Calu3 (cell line): ENCODE measurements at regions not wholly inside any gene's neighbourhood (a gene's known extent, or its start where the extent isn't known, plus 50 kb on each side); places are given as distances from the start of the nearest gene placed in this dataset.

Experiments used
- BruUV-seq: library from RNA; stranded (reverse); fragments of 400-500 nt; replicated peaks from 2 replicates; lab custom pipeline; 2021; lab: Mats Ljungman, UMichigan
- CTCF ChIA-PET: fragments of 300-600 bp; sonication (Branson Sonifier 250); formaldehyde crosslinking; loops from one replicate; lab custom pipeline; 2022; ENCODE audit warnings: antibody characterized with exemption; lab: Charles Lee
- DNase-seq: peaks from one replicate; pipeline ENCODE4 v3.0.0; 2022
- H3K27ac Mint-ChIP-seq: one replicate; pipeline ENCODE4 v1.8.0; 2022; ENCODE audit warnings: mixed read lengths; ENCODE audit not compliant: unreplicated experiment
- H3K27me3 Mint-ChIP-seq: one replicate; pipeline ENCODE4 v1.8.0; 2022; ENCODE audit warnings: mixed read lengths; ENCODE audit not compliant: unreplicated experiment
- H3K36me3 Mint-ChIP-seq: one replicate; pipeline ENCODE4 v1.8.0; 2022; ENCODE audit warnings: mild to moderate bottlenecking, moderate library complexity, mixed read lengths; ENCODE audit not compliant: insufficient read depth, unreplicated experiment
- H3K4me1 Mint-ChIP-seq: one replicate; pipeline ENCODE4 v1.8.0; 2022; ENCODE audit warnings: mild to moderate bottlenecking, low read depth, mixed read lengths; ENCODE audit not compliant: unreplicated experiment
- H3K4me3 Mint-ChIP-seq: one replicate; pipeline ENCODE4 v1.8.0; 2022; ENCODE audit warnings: mild to moderate bottlenecking, low read depth, moderate library complexity, mixed read lengths; ENCODE audit not compliant: unreplicated experiment
- H3K9me3 Mint-ChIP-seq: one replicate; pipeline ENCODE4 v1.8.0; 2022; ENCODE audit warnings: low read depth, mixed read lengths; ENCODE audit not compliant: unreplicated experiment
- intact Hi-C: fragments of 100-400 bp; cut with micrococcal nuclease; formaldehyde crosslinking; loops from one replicate; pipeline ENCODE4 v1.10.0; 2022; ENCODE audit not compliant: unreplicated experiment
- TF ChIP-seq, protein P1 (sequence below): fragments of 200-600 bp; IDR thresholded peaks from one replicate; pipeline ENCODE4 v1.8.0; 2022; ENCODE audit warnings: antibody characterized with exemption; ENCODE audit not compliant: unreplicated experiment

DNA sequence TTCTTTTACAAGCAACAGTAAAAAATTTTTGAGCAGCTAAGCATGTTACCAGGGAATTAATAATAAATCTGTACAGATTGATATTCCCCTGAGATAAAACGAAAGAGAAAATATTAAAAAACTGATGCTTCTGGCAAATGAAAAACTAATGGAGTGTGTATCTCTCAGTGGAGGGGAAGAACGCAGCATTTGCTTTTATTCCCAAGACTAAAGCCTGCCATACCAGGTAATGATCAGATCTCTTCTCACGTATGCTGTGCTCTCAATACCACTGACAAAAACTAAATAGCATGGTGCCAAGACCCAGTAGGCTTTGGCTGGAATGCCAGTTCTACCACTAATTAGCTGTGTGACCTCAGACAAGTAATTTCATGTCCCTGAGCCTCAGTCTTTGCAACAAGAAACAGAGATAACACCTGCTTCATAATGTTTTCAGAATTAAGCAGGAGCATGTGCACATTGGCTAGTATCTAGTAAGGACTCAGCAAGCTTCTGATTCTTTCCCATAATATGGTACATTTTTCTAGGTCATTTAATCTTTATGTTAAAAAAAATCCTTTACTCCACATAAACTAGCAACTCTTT is 179.6 kb downstream of the CENPC start:
- no peak overlapping the region for H3K27ac Mint-ChIP-seq
- H3K4me3 Mint-ChIP-seq, result no peak overlapping the region

DNA sequence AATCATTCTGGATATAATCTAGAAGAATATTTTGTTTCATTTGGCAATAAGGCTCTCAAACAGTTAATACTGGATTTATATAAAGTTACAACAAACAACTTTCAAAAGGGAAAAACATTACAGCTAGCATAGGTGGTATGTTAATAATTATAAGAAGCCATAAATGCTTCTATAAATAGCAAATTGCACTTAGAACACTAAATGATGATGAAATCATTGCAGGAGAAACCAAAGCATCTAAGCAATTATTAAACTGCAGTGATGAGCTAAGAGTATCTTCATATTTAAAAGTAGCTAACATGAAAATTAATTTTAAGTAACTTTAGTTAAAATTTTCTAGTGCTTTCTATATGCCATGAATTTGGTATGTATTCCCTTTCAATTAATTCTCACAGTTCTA is 189.5 kb downstream of the CENPC start:
- Mint-ChIP-seq H3K36me3 (no peaks in the 10 kb centered on the region), H3K27ac (no peak overlapping the region), H3K4me3 (no peak overlapping the region), H3K9me3 (no peaks in the 10 kb centered on the region), H3K4me1 (no peaks in the 10 kb centered on the region), H3K27me3 (no peaks in the 10 kb centered on the region)
- BruUV-seq, result no TSS peak
- TF ChIP-seq, protein P1, sequence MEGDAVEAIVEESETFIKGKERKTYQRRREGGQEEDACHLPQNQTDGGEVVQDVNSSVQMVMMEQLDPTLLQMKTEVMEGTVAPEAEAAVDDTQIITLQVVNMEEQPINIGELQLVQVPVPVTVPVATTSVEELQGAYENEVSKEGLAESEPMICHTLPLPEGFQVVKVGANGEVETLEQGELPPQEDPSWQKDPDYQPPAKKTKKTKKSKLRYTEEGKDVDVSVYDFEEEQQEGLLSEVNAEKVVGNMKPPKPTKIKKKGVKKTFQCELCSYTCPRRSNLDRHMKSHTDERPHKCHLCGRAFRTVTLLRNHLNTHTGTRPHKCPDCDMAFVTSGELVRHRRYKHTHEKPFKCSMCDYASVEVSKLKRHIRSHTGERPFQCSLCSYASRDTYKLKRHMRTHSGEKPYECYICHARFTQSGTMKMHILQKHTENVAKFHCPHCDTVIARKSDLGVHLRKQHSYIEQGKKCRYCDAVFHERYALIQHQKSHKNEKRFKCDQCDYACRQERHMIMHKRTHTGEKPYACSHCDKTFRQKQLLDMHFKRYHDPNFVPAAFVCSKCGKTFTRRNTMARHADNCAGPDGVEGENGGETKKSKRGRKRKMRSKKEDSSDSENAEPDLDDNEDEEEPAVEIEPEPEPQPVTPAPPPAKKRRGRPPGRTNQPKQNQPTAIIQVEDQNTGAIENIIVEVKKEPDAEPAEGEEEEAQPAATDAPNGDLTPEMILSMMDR, result no peak
- DNase-seq, result no peak
- CTCF ChIA-PET, result no interaction called here
- intact Hi-C loops, result no loop called here

More for the DNA sequence above, 179.6 kb downstream of the CENPC start:
- intact Hi-C loops, result no loop called here
- no peaks in the 10 kb centered on the region for H3K36me3 Mint-ChIP-seq
- no peaks in the 10 kb centered on the region for H3K27me3 Mint-ChIP-seq
- H3K9me3 Mint-ChIP-seq, result no peaks in the 10 kb centered on the region
- no TSS peak for BruUV-seq
- TF ChIP-seq, protein P1, result no peak
- no peak for DNase-seq
- CTCF ChIA-PET, result no interaction called here
- H3K4me1 Mint-ChIP-seq, result no peaks in the 10 kb centered on the region

DNA sequence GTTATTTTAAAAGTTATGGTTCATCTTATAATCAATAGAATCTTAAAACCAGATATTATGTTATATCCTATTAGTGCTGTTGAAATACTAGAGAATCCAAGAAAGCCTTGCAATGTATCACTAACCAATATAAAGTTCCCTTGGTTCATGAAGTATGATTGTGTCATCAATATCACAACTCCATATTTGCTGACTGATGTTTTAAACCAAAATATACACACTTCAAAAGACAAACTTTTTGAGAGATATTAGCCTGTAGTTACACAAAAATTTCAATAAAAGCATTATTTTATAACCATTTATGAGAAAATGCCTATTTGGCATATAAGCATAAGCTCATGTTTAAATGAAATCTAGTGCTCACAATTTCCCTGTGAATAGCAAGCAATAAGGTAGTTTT is 198.6 kb downstream of the CENPC start:
- BruUV-seq, result no TSS peak
- no peaks in the 10 kb centered on the region for H3K36me3 Mint-ChIP-seq
- intact Hi-C loops, result no loop called here
- no peak for DNase-seq
- CTCF ChIA-PET, result no interaction called here
- H3K9me3 Mint-ChIP-seq, result no peaks in the 10 kb centered on the region
- no peak overlapping the region for H3K27ac Mint-ChIP-seq
- H3K4me1 Mint-ChIP-seq, result no peaks in the 10 kb centered on the region
- H3K27me3 Mint-ChIP-seq, result no peaks in the 10 kb centered on the region
- TF ChIP-seq, protein P1, result no peak
- H3K4me3 Mint-ChIP-seq, result no peak overlapping the region

DNA sequence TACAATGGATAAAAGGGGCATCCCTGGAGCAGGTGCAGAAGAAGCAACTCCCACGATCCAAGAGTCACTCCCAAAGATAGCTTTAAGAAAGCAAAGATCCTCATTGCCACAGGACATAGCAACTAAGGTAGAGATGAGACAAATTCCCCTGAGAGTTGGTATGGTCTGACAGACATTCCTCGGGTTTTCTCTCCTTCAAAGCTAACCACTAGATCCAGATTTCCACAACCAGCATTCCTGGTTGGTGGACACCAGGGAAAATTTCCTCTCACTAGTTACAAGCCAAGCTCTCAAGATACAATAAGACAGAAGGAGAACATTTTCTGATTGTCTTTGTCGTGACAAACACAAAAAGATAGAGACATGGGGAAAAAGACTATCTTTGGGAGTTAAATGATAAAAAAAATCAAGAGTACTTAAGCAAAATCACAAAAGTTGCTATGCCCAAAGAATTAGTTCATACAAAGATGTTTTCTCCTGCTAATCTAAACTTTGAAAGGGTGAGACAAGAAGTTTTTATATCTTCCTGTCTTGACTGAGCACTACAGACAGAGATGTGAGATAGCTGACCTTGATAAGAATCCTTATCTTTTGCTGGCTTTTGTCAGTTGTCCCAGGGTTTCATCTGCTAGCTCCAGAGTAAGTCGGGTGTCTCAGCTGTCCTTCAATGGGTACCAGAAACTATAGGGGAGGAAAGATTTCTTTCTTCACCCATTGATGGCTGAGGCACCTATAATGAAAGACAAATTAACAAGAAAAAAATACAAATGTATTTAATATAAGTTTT is 200.5 kb downstream of the CENPC start:
- CTCF ChIA-PET, result no interaction called here
- H3K36me3 Mint-ChIP-seq, result no peaks in the 10 kb centered on the region
- H3K4me1 Mint-ChIP-seq, result no peaks in the 10 kb centered on the region
- H3K4me3 Mint-ChIP-seq, result no peak overlapping the region
- BruUV-seq, result no TSS peak
- H3K27ac Mint-ChIP-seq, result no peak overlapping the region
- no peaks in the 10 kb centered on the region for H3K9me3 Mint-ChIP-seq
- TF ChIP-seq, protein P1, result no peak
- DNase-seq, result no peak
- no peaks in the 10 kb centered on the region for H3K27me3 Mint-ChIP-seq
- intact Hi-C loops, result no loop called here
